GM23248 (cell line): ENCODE measurements at regions not wholly inside any gene's neighbourhood (a gene's known extent, or its start where the extent isn't known, plus 50 kb on each side); places are given as distances from the start of the nearest gene placed in this dataset.

Experiments used
- EZH2 ChIP-seq: fragments of 200-600 bp; sonication (generic); IDR thresholded peaks from 2 replicates; pipeline ENCODE4 v1.6.1; 2018; ENCODE audit warnings: antibody characterized with exemption, mild to moderate bottlenecking; ENCODE audit not compliant: insufficient read depth, poor library complexity, severe bottlenecking
- EZH2phosphoT487 ChIP-seq: fragments of 200-600 bp; sonication (generic); IDR thresholded peaks from 2 replicates; pipeline ENCODE4 v1.6.1; 2018; ENCODE audit warnings: antibody characterized with exemption, moderate library complexity, mild to moderate bottlenecking, low read depth; ENCODE audit not compliant: insufficient read depth

DNA sequence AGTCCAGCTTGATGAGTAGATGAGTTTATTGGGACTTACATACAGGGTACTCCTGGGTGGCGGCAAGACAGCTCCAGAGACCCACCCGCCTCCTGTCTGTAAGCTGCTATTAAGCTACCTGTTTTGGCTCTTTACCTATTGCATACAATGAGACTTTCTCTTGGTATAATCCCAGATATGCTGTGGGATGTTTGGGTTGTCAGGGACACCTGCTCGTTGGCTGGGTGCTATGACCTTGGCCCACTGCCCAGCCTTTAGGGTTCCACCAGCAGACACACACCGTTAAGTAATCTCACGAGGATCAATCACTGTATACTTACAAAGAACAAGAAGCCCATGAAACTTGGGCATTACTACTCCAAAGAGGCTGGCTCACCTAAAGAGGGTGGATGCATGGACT lies 116.4 kb downstream of the NPIPB5 start:
- TF ChIP-seq EZH2phosphoT487 (no peak), EZH2 (no peak)
